C4-2B (cell line): ENCODE measurements at regions not wholly inside any gene's neighbourhood (a gene's known extent, or its start where the extent isn't known, plus 50 kb on each side); places are given as distances from the start of the nearest gene placed in this dataset.

Experiments used
- CTCF ChIP-seq: fragments of 450-650 bp; conservative IDR thresholded peaks from 2 replicates; pipeline ENCODE4 v1.5.1; 2017; ENCODE audit warnings: mild to moderate bottlenecking
- ZFX ChIP-seq: fragments of 450-650 bp; IDR thresholded peaks from 2 replicates; pipeline ENCODE4 v1.6.1; 2017

- TF ChIP-seq CTCF, result no peak
- TF ChIP-seq ZFX, result no peak
Observed at GRCh38 chr11:41788177-41788576, 328.7 kb upstream of the LRRC4C start.
